H1 (cell line): ENCODE measurements at regions not wholly inside any gene's neighbourhood (a gene's known extent, or its start where the extent isn't known, plus 50 kb on each side); places are given as distances from the start of the nearest gene placed in this dataset.

ENCODE experiments used
- POU5F1 ChIP-seq: IDR thresholded peaks from 2 replicates; pipeline ENCODE4 v1.6.1; 2011; ENCODE audit warnings: low read depth, mild to moderate bottlenecking, low read length, moderate library complexity
- RNF2 ChIP-seq: fragments of 200-900, 300-1000 bp; sonication (generic); IDR thresholded peaks from 2 replicates; pipeline ENCODE4 v1.7.1; 2016; ENCODE audit warnings: borderline replicate concordance, low read depth, mild to moderate bottlenecking, antibody characterized with exemption, low read length; ENCODE audit not compliant: poor library complexity, severe bottlenecking; ENCODE audit errors: missing control alignments
- SIX5 ChIP-seq: IDR thresholded peaks from 2 replicates; pipeline ENCODE4 v1.6.1; 2011; ENCODE audit warnings: mild to moderate bottlenecking, low read depth, low read length
- YY1 ChIP-seq: IDR thresholded peaks from 2 replicates; pipeline ENCODE4 v1.6.1; 2011; ENCODE audit warnings: low read depth, mild to moderate bottlenecking, low read length
- TF ChIP-seq, protein P1 (sequence below): IDR thresholded peaks from 2 replicates; pipeline ENCODE4 v1.6.1; 2011; ENCODE audit warnings: low read depth, mild to moderate bottlenecking, low read length; ENCODE audit not compliant: insufficient read depth

DNA sequence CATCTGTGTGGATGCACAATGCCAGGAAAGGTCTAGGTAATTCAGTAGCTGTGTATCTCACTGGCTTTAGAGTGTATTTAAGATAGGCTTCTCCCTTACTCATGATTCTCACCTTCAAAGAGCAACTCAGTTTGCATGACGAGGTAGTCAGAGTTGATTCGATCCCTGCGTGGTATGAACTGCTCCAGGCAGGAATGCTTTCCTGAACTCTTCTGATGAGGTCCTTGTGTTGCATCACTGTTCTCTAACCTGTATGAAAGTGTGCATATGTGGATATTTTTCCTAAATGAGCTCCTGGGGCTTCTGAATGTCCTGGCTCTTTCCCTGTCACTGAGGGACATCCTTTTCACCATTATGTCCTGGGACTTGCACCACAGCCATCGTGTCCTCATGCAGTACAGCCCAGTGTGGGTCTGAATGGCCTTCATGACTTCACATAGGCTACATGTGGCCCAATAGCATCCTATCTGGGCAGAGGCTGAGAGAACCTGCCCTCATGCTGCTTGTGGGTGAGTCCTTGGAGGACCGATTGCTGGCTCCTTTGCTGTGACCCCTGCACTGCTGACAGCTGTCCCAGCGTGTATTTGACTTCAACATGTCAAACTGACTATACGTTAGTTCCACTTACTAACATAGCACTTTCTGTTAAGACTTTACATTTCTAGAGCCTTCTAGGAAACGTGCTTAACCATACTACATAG, 65.3 kb upstream of the WDR1 start (continued):
- TF ChIP-seq YY1 (no peak), RNF2 (no peak), POU5F1 (no peak), SIX5 (no peak)
- TF ChIP-seq, protein P1, sequence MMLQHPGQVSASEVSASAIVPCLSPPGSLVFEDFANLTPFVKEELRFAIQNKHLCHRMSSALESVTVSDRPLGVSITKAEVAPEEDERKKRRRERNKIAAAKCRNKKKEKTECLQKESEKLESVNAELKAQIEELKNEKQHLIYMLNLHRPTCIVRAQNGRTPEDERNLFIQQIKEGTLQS, result no peak
